HG03045 (cell line): ENCODE measurements at regions not wholly inside any gene's neighbourhood (a gene's known extent, or its start where the extent isn't known, plus 50 kb on each side); places are given as distances from the start of the nearest gene placed in this dataset.

Experiments used
- ATAC-seq: cut with Tn5 transposase; IDR thresholded peaks from one replicate; pipeline ENCODE4 v1.9.1; 2021; ENCODE audit warnings: mild to moderate bottlenecking, moderate library complexity; ENCODE audit not compliant: unreplicated experiment

DNA sequence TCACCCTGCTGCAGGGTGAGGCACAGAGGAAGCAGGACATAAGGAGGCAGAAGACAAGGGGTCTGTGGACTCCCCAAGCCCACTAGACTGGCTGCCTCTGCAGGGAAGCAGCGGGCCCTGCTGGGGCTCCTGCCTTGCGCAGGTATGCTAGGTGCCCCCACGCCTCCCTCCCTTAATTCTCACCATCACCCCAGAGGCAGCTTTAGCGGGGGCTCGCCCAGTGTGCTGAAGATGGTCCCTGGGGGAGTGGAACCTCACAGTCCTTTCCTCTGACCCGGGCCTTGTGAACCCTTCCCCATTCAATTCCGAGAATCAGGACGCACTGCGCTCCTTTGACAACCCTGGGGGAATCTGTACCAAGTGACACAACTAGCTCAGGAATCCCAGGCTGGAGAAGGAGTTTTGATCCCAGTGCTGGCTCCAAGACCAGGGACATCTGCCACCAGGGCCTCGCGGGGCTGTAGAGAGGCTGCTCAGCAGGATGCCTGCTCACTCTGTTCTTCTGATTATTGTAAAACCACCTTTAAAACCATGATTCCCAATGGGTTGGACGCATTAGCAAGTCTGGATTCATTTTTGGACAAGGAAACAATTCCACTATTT is 468.4 kb downstream of the TCERG1L start:
- ATAC-seq = no peak

GRCh38 chr10:130844310-130844709 is 467.2 kb downstream of the TCERG1L start:
- ATAC-seq = no peak

DNA sequence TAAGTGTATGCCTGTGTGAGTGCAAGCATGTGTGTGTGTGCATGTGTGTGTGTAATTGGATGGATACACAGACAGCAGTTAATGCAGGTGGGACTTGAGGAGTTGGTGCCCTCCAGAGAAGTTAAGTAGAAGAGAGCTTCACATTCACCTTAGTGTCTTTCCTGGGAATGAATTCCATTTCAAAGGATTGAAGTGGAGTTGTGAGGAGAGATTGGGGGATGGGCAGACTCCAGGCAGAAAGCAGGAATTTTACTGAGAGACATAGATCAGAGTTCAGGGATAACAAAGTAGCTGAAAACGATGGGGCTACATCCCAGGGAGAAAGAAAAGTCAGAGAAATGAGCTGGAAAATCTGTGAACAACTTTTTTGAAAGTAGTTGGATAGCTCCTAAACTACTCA is 464.4 kb downstream of the TCERG1L start:
- ATAC-seq = no peak

DNA sequence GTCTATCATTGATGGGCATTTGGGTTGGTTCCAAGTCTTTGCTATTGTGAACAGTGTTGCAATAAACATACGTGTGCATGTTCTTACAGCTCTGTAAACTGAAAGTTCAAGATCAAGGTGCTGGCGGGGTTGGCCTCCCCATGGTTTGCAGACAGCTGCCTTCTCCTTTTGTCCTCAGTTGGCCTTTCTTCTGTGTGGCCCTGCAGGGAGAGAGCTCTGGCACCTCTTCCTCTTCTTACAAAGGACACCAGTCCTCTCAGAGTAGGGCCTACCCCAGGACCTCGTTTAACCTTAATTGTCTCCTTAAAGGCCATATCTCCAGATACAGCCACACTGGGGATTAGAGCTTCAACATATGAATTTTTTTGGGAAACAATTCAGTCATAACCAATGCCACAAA is 462.7 kb downstream of the TCERG1L start:
- ATAC-seq = no peak

GRCh38 chr10:130854151-130854550 is 457.4 kb downstream of the TCERG1L start:
- ATAC-seq = no peak

DNA sequence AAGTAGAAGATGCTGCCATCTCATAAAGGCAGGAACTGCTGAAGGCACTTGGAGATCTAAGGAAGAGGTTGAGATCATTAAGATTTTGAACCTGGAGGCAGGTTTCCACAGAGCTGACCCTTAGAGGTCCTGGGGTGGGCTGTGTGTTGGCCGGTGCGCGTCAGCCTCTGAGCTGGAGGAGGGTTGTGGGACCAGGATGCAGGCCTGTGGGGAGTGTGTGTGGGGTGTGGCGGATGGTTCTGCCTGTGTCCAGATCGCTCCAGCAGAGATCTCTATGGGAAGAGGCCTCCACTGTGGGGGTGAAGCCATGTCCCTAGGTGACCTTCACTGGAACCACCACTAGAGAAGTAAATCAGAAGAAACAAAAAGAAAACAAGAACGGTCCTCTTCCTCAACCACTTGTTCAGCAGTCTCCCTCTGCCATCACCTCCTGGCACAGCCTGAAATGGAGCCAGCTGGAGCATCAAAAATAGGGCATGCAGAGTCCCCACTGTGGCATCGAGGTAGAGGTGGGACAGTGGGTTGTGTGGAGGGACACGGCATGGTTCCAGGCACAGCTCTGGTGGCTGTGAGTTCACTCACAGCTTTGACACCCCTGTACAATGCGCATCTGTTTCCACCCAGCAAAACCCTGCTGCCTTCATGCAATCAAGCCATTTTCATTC is 453.8 kb downstream of the TCERG1L start:
- no peak for ATAC-seq

DNA sequence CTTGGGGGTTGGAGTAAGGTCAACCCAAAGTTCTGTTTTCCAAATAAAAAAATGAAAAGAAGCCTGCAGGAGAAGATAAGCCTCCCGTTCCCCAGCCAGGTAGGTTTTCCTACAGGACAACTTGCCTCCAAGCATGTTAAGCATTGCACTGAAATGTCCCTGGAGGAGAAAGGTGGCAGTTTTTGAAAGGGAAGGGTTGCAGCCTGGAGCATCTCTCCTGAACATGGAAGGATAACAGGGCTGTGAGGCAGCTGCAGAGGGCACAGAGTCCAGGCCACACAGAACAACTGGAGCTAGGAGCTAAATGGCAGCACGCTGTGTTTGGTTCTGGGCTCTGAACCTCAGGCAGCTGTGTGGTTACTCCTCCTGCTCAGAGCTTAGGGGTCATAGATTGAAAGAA is 452.9 kb downstream of the TCERG1L start:
- ATAC-seq = no peak

GRCh38 chr10:130859427-130859826 is 452.1 kb downstream of the TCERG1L start:
- ATAC-seq = no peak

DNA sequence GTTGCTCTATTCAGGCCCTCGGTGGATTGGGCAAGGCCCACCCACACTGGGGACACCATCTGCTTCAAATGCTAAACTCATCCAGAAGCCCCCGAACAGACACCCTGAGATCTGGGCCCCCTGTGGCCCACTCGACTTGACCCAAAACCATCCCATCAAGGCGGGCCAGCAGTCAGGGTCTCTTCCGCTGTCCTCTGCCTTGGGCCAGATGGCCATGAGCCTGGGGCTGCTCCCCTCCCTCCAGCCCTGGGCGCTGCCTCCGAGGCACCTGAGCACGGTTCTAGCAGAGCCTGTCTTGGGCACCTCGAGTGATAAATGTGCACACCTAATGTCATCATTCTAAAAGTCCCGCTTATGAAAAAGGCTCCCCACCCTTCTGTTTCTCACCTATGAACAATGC is 449.4 kb downstream of the TCERG1L start:
- no peak for ATAC-seq

DNA sequence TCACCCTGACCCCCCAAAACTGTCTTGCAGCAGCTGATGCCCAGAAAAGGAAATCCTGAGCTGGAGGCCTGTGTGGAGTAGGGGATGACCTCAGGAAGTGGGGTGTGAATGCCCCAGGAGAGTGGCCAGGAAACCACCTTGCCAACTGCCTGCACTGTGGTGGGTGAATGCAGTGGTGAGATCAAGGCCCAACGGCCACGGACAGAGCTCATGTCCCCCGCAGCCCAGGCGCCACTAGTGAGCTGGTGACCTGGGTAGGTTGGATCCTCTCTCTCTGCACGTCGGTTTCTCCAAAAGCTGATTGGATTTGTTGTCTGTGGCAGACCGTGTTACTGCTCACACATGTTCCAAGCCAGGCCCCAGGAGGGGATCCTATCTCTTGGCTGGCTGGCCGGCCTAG is 448.9 kb downstream of the TCERG1L start:
- no peak for ATAC-seq

DNA sequence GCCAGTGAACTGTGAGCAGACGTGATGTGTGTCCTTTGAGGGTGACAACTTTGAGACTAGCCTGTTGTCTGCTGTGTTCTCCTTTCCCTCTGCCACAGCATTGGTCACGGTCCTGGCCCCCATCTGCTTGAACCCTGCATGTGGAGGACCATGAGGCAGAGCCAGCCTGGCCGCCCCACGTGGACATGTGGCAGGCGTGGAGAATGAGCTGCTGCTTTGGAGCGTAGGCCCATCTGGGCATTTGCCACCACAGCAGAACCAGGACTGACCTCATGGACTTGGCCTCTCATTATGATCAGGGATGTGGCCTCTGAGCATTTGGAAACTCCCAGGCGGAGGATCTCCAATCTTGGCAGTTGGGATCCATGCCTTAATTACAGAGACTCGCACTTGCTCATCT is 448.5 kb downstream of the TCERG1L start:
- no peak for ATAC-seq

DNA sequence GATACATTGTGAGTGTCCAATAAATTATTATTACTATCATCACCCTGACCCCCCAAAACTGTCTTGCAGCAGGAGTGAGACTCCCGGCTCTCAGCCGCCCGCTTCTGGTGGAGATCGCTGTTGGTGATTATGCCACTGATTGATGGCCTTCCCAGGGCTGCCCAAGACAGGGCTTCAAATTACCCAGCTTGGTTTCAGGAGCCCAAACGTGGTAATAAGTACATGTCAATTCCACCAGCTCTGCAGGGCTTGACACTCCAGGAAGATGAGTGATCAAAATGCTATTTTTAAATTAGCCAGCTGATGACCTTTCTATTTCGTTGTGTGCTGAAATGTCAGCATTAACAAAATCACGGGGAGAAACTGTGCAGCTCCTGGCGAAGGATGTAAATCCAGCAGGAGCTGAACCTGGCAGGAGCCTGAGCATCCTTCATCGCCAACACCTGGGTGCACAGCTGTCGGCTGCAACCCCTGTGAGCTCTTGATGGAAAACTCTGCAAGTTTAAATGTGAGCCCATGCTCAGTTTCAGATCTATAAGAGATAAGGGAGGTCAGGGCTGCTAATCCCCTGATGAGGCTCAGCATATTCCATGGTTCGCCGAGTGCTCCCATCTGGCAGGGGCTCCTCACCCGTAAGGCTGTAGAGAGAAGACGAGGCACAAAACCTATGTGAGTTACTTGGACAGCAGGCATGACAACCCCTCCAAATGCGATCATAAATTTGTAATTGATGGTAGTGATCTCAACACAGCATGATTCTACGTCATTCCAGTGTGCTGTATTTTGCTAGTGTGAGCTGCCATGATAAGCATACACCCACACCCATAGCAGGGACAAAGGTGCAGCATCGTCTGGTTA is 446.3 kb downstream of the TCERG1L start:
- ATAC-seq = no peak

- ATAC-seq = no peak
Observed at GRCh38 chr10:130866857-130867256, 444.7 kb downstream of the TCERG1L start.

- no peak for ATAC-seq
Observed at GRCh38 chr10:130867446-130868194, 443.9 kb downstream of the TCERG1L start.

- no peak for ATAC-seq
Observed at GRCh38 chr10:130869179-130869841, 442.2 kb downstream of the TCERG1L start.

- ATAC-seq = no peak
Observed at GRCh38 chr10:130871406-130871805, 440.1 kb downstream of the TCERG1L start.

DNA sequence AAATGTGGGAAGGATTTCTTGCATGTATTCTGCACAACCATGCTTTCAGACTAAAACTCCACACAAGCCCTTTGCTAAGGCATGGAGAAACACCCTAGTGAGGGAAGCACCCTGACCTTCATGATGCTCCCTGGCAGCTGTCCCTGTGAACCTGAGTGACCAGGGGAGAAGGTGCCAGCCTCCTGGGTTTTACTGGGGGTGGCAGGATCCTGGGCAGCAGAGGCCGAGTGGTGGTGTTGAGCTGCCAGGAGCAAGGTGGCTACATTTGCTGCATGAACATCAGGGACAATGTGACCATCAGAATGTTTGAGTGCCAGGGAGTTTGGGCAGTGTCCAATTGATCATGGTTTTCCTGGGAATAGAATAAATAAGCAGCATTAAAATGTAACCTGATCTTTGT is 437.9 kb downstream of the TCERG1L start:
- no peak for ATAC-seq

DNA sequence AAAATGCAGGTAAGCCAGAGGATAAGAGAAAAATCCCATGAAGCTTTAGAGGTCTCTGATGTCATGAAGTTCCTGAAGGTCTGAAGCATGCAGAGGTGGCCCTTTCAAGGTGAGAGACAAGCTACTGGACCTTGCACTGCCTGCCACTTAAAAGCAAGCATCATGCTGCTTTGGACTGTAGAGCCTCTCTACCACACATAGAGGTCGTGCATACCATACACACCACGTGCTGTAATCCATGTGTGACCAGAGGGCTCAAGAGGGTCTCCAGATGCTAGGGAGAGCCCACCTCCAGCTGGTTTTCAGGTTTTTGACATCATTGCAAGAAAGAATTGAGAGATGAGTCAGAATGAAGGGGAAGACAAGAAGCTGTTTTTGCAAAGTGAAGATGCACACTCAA is 436.4 kb downstream of the TCERG1L start:
- no peak for ATAC-seq

GRCh38 chr10:130875897-130876472 is 435.5 kb downstream of the TCERG1L start:
- no peak for ATAC-seq

DNA sequence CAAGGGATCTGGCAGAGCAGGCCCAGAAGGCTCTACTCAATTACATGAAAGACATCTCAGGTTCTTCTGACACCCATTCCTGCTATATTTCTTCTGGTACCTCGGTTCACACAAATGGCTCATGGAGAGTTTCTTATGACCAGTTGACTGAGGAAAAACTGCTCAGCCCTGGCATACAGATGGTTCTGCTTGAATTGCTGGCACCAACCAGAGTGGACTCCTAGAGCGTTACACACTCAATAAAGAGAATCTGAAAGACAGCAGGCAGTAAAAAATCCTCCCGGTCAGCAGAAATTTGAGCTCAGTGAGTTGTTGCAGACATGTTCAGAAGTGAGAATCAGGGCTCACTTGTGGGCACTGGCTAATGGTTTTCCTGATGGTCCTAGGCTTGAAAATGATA is 434.4 kb downstream of the TCERG1L start:
- no peak for ATAC-seq
